ENCODE measurements at regions not wholly inside any gene's neighbourhood (a gene's known extent, or its start where the extent isn't known, plus 50 kb on each side); places are given as distances from the start of the nearest gene placed in this dataset.

DNA sequence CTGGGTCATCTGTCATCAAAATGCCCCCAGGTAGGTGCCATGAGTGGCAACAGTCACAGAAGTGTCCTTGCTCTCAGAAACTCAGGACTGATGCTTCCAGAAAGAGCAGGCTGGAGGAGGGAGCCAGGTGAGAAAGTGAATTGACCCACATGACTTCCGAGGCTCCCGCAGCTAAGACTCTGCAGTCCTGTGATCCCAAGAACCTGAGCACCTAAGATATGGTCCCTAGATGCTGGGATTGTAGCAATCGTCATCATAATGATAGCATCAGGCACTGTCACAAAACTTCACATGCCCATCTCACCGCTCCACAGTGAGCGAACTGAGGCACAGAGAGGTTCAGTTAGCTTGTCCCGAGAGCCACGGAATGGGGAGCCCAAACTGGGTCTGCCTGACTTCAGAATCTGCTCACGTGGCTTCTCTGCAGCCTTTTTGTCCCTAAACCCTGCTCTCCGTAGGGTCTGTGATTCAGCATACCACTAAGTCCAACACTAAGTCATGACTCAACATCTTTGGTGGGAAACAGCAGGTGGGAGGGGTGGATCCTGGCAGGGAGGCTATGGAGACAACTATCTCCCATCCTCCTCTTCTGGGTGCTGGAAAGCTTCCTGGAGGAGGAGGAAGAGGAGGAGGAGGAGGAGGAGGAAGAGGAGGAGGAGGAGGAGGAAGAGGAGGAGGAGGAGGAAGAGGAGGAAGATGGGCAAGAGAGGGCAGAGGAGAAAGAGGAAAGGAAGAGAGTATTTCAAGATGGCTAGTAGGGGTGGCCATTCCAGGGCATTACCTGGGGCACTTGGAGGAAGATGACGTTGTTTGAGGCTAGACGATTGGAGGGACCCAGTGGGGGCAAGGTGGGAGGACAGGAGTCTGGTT, 55.5 kb upstream of the DLX4 start:
- no peak for DNase-seq
- intact Hi-C loops (cut with micrococcal nuclease; ENCODE audit: unreplicated experiment): no loop called here
- TF ChIP-seq CTCF (IDR thresholded peaks at IDR 0.05; ENCODE audit: insufficient read depth in 1 of 2, low read depth in 1 of 2, low read length in 1 of 2, severe bottlenecking in 1 of 2, unreplicated experiment in 1 of 2): no peak
- no peaks in the 10 kb centered on the region for H3K36me3 ChIP-seq (ENCODE audit: control insufficient read depth, insufficient read depth, low read length)
- H3K27me3 ChIP-seq (replicated peaks; ENCODE audit: control insufficient read depth, insufficient read depth, low read length): no peaks in the 10 kb centered on the region
- H3K9me3 Mint-ChIP-seq (ENCODE audit: unreplicated experiment): no peaks in the 10 kb centered on the region
- ChIA-PET POLR2A (no interaction called here), CTCF (interaction anchor here (0.5 to 1.2 kb wide), 2 partner anchors 9 to 14 kb away, joined by 3 to 4 read pairs; no protein-coding TSS in a partner anchor)
- BruUV-seq (replicated peaks): no TSS peak
- H3K4me1 Mint-ChIP-seq (ENCODE audit: low read depth, unreplicated experiment): peaks cover 53% of the 10 kb centered on the region
- peak overlapping the region; percentile 64 for H3K27ac Mint-ChIP-seq (ENCODE audit: unreplicated experiment)
- H3K4me1 ChIP-seq: peaks cover 40% of the 10 kb centered on the region
- no peaks in the 10 kb centered on the region for H3K9me3 ChIP-seq
- H3K4me3 ChIP-seq (ENCODE audit: low read depth, low read length): no peak overlapping the region
- H3K4me3 Mint-ChIP-seq (ENCODE audit: unreplicated experiment): no peak overlapping the region
- no peaks in the 10 kb centered on the region for H3K36me3 Mint-ChIP-seq (ENCODE audit: insufficient read depth, unreplicated experiment)
- H3K27me3 Mint-ChIP-seq (ENCODE audit: insufficient read depth, unreplicated experiment): no peaks in the 10 kb centered on the region

GRCh38 chr17:49914096-49914490, 54.9 kb upstream of the DLX4 start:
- H3K27me3 Mint-ChIP-seq (ENCODE audit: insufficient read depth, unreplicated experiment): no peaks in the 10 kb centered on the region
- peak; percentile 51 to 88 for DNase-seq
- no peak overlapping the region for H3K4me3 Mint-ChIP-seq (ENCODE audit: unreplicated experiment)
- no peaks in the 10 kb centered on the region for H3K36me3 Mint-ChIP-seq (ENCODE audit: insufficient read depth, unreplicated experiment)
- ChIA-PET CTCF (interaction anchor here (1.2 kb wide), 1 partner anchor 15 kb away, joined by 4 read pairs; no protein-coding TSS in a partner anchor), POLR2A (no interaction called here)
- Histone ChIP-seq H3K9me3 (no peaks in the 10 kb centered on the region), H3K36me3 (ENCODE audit: control insufficient read depth, insufficient read depth, low read length) (no peaks in the 10 kb centered on the region), H3K4me3 (ENCODE audit: low read depth, low read length) (no peak overlapping the region), H3K27me3 (replicated peaks; ENCODE audit: control insufficient read depth, insufficient read depth, low read length) (no peaks in the 10 kb centered on the region), H3K4me1 (peaks cover 40% of the 10 kb centered on the region)
- no TSS peak for BruUV-seq (replicated peaks)
- no peaks in the 10 kb centered on the region for H3K9me3 Mint-ChIP-seq (ENCODE audit: unreplicated experiment)
- H3K4me1 Mint-ChIP-seq (ENCODE audit: low read depth, unreplicated experiment): peaks cover 53% of the 10 kb centered on the region
- TF ChIP-seq CTCF (IDR thresholded peaks at IDR 0.05; ENCODE audit: insufficient read depth in 1 of 2, low read depth in 1 of 2, low read length in 1 of 2, severe bottlenecking in 1 of 2, unreplicated experiment in 1 of 2): no peak
- peak overlapping the region; percentile 64 for H3K27ac Mint-ChIP-seq (ENCODE audit: unreplicated experiment)
- intact Hi-C loops (cut with micrococcal nuclease; ENCODE audit: unreplicated experiment): no loop called here

DNA sequence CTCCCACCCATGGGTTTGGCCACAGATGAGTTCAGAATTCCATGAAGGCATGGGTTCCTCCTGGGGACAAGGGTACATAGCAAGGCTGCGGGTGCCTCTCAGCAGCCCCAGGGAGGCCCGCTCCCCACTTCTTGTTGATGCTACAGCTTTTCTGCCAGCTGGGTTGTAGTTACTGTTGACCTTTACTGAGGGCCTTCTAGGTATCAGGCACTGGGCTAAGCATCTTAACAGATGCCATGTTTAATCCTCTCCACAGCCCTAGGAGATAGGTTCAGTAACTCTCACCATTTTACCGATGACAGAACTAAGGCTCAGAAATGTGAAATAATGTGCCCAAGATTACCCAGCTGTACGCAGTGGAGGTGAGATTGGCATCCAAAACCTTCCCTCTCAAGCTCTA, 54.3 kb upstream of the DLX4 start:
- Mint-ChIP-seq H3K9me3 (ENCODE audit: unreplicated experiment) (no peaks in the 10 kb centered on the region), H3K36me3 (ENCODE audit: insufficient read depth, unreplicated experiment) (no peaks in the 10 kb centered on the region), H3K4me1 (ENCODE audit: low read depth, unreplicated experiment) (peaks cover 53% of the 10 kb centered on the region), H3K27me3 (ENCODE audit: insufficient read depth, unreplicated experiment) (no peaks in the 10 kb centered on the region), H3K27ac (ENCODE audit: unreplicated experiment) (peak overlapping the region; percentile 64), H3K4me3 (ENCODE audit: unreplicated experiment) (no peak overlapping the region)
- no peaks in the 10 kb centered on the region for H3K9me3 ChIP-seq
- H3K27me3 ChIP-seq (replicated peaks; ENCODE audit: control insufficient read depth, insufficient read depth, low read length): no peaks in the 10 kb centered on the region
- TF ChIP-seq CTCF (IDR thresholded peaks at IDR 0.05; ENCODE audit: insufficient read depth in 1 of 2, low read depth in 1 of 2, low read length in 1 of 2, severe bottlenecking in 1 of 2, unreplicated experiment in 1 of 2): no peak
- POLR2A ChIA-PET: interaction anchor here (1.1 kb wide), 1 partner anchor 20 kb away, joined by 6 read pairs; no protein-coding TSS in a partner anchor
- no TSS peak for BruUV-seq (replicated peaks)
- no peak for DNase-seq
- CTCF ChIA-PET: interaction anchor here (0.8 to 3.0 kb wide), 7 partner anchors 15 to 235 kb away, joined by 3 to 25 read pairs (median 5); no protein-coding TSS in a partner anchor
- intact Hi-C loops (cut with micrococcal nuclease; ENCODE audit: unreplicated experiment): loop anchor here (1.0 kb wide), 2 partner anchors 13 to 34 kb away; no protein-coding TSS in a partner anchor
- H3K36me3 ChIP-seq (ENCODE audit: control insufficient read depth, insufficient read depth, low read length): no peaks in the 10 kb centered on the region
- peaks cover 40% of the 10 kb centered on the region for H3K4me1 ChIP-seq
- H3K4me3 ChIP-seq (ENCODE audit: low read depth, low read length): no peak overlapping the region
